PFSK-1 (cell line): ENCODE measurements at regions not wholly inside any gene's neighbourhood (a gene's known extent, or its start where the extent isn't known, plus 50 kb on each side); places are given as distances from the start of the nearest gene placed in this dataset.

ENCODE experiments used
- FOXP2 ChIP-seq: optimal IDR thresholded peaks from 2 replicates; pipeline ENCODE3; 2011; ENCODE audit warnings: borderline replicate concordance, control low read depth, inconsistent platforms; ENCODE audit not compliant: insufficient read depth; ENCODE audit errors: extremely low read length, extremely low read depth
- POLR2AphosphoS5 ChIP-seq: IDR thresholded peaks from 2 replicates; pipeline ENCODE4 v1.6.1; 2012; ENCODE audit warnings: low read depth, mild to moderate bottlenecking, control low read depth, low read length, moderate library complexity
- REST ChIP-seq, 2 experiments: IDR thresholded peaks; 2 replicates each; pipeline versions ENCODE4 v1.6.1 to v1.8.0; 2011 to 2012; ENCODE audit warnings: low read depth in 2 of 2, low read length in 2 of 2, control low read depth in 1 of 2, inconsistent platforms in 1 of 2, mild to moderate bottlenecking in 1 of 2, moderate library complexity in 1 of 2; ENCODE audit not compliant: insufficient read depth in 1 of 2
- SIN3A ChIP-seq: IDR thresholded peaks from 2 replicates; pipeline ENCODE4 v1.6.1; 2012; ENCODE audit warnings: mild to moderate bottlenecking, low read length, moderate library complexity, borderline replicate concordance; ENCODE audit not compliant: insufficient read depth
- TAF1 ChIP-seq: IDR thresholded peaks from 2 replicates; pipeline ENCODE4 v1.6.1; 2012; ENCODE audit warnings: low read length, control low read depth, borderline replicate concordance; ENCODE audit not compliant: insufficient read depth

GRCh38 chr4:38210396-38211114 lies 250.4 kb downstream of the PTTG2 start:
- no peak for TF ChIP-seq TAF1
- 0 out of 4 replicates have a peak, but pooled peaks of 1 of the 2 experiments have one; percentile 6 for TF ChIP-seq REST (IDR thresholded peaks at IDR 0.05; ENCODE audit: insufficient read depth in 1 of 2, low read depth in 2 of 2, low read length in 2 of 2)
- no peak for TF ChIP-seq POLR2AphosphoS5

- TF ChIP-seq TAF1 (no peak), SIN3A (no peak), POLR2AphosphoS5 (no peak), FOXP2 (no peak), REST (IDR thresholded peaks at IDR 0.05; ENCODE audit: insufficient read depth in 1 of 2, low read depth in 2 of 2, low read length in 2 of 2) (no peak)
Measured at GRCh38 chr4:38211885-38212284, 251.7 kb downstream of the PTTG2 start.

- TF ChIP-seq FOXP2 (no peak), TAF1 (no peak), POLR2AphosphoS5 (no peak), REST (IDR thresholded peaks at IDR 0.05; ENCODE audit: insufficient read depth in 1 of 2, low read depth in 2 of 2, low read length in 2 of 2) (no peak), SIN3A (no peak)
Measured at GRCh38 chr4:38213083-38213805, 253.0 kb downstream of the PTTG2 start.

- TF ChIP-seq FOXP2 (no peak), REST (IDR thresholded peaks at IDR 0.05; ENCODE audit: insufficient read depth in 1 of 2, low read depth in 2 of 2, low read length in 2 of 2) (no peak), TAF1 (no peak), SIN3A (no peak), POLR2AphosphoS5 (no peak)
Measured at GRCh38 chr4:38222892-38223291, 262.7 kb downstream of the PTTG2 start.
